Fibroblast of lung (primary cell): ENCODE measurements at regions not wholly inside any gene's neighbourhood (a gene's known extent, or its start where the extent isn't known, plus 50 kb on each side); places are given as distances from the start of the nearest gene placed in this dataset.

Experiments
- EZH2 ChIP-seq: IDR thresholded peaks from 2 replicates; pipeline ENCODE4 v1.5.1; 2012; ENCODE audit warnings: low read length, control low read depth, mild to moderate bottlenecking; ENCODE audit errors: missing control alignments
- TF ChIP-seq, protein P1 (sequence below), 2 donors: IDR thresholded peaks in 1 of 2; conservative IDR thresholded peaks in 1 of 2; 1 replicate in 1 of 2; 2 replicates in 1 of 2; pipeline ENCODE4 v1.5.1; 2011 to 2012; ENCODE audit warnings: low read length in 2 of 2, control low read depth in 1 of 2, inconsistent platforms in 1 of 2, low read depth in 1 of 2, mild to moderate bottlenecking in 1 of 2

DNA sequence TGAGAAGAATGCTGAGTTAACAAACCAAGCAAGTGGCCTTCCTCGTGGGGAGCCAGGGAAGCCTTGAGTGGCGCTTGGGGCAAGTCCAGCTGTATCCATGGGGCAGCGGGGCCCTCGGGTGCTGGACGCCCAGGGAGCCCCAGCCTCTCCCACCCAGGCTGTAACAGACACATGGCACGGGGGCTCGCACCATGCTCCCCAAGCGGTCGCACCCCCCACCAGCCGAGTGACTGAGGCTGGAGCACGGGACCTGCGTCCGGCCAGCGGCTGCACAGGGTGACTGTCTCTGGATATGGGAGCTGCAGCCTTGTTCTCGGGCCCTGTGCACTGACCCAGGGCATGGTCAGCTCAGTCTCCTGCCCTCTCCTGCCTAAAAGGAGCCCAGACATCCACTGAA lies 53.9 kb upstream of the ACTRT2 start:
- TF ChIP-seq, protein P1, sequence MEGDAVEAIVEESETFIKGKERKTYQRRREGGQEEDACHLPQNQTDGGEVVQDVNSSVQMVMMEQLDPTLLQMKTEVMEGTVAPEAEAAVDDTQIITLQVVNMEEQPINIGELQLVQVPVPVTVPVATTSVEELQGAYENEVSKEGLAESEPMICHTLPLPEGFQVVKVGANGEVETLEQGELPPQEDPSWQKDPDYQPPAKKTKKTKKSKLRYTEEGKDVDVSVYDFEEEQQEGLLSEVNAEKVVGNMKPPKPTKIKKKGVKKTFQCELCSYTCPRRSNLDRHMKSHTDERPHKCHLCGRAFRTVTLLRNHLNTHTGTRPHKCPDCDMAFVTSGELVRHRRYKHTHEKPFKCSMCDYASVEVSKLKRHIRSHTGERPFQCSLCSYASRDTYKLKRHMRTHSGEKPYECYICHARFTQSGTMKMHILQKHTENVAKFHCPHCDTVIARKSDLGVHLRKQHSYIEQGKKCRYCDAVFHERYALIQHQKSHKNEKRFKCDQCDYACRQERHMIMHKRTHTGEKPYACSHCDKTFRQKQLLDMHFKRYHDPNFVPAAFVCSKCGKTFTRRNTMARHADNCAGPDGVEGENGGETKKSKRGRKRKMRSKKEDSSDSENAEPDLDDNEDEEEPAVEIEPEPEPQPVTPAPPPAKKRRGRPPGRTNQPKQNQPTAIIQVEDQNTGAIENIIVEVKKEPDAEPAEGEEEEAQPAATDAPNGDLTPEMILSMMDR (conservative IDR thresholded peaks at IDR 0.05 in 1 of 2, IDR thresholded peaks at IDR 0.05 in 1 of 2; ENCODE audit: low read depth in 1 of 2, low read length in 2 of 2) = no peak
- TF ChIP-seq EZH2 = no peak
